ENCODE measurements at regions not wholly inside any gene's neighbourhood (a gene's known extent, or its start where the extent isn't known, plus 50 kb on each side); places are given as distances from the start of the nearest gene placed in this dataset.

- H3K36me3 ChIP-seq (ENCODE audit: control insufficient read depth in 1 of 2, insufficient read depth in 2 of 2, low read length in 2 of 2), result no peaks in the 10 kb centered on the region
- no peaks in the 10 kb centered on the region for H3K4me1 ChIP-seq (ENCODE audit: control insufficient read depth in 1 of 2, insufficient read depth in 2 of 2, low read length in 2 of 2)
- no peak overlapping the region for H3K27ac ChIP-seq (ENCODE audit: low read depth, low read length)
- DNase-seq (ENCODE audit: low read depth, low spot score) (no peak), ATAC-seq (no peak)
- H3K9me3 ChIP-seq (ENCODE audit: control insufficient read depth in 1 of 2, insufficient read depth in 1 of 2, low read depth in 1 of 2, low read length in 2 of 2), result no peaks in the 10 kb centered on the region
- no TSS peak for BruUV-seq (replicated peaks)
- H3K27me3 ChIP-seq (ENCODE audit: insufficient read depth, low read length), result no peaks in the 10 kb centered on the region
- RAD21 ChIA-PET (ENCODE audit: low non-redundant PET in 1 of 2, low total read pairs in 2 of 2, uncharacterized antibody in 2 of 2, unreplicated experiment in 2 of 2), result no interaction called here
- H3K9ac ChIP-seq (ENCODE audit: low read length), result no peak overlapping the region
- no peaks in the 10 kb centered on the region for H4K20me1 ChIP-seq (ENCODE audit: insufficient read depth)
- no peak overlapping the region for H3K4me2 ChIP-seq (ENCODE audit: low read length)
- no peak overlapping the region for H3K4me3 ChIP-seq (replicated peaks in 1 of 2; ENCODE audit: low read depth in 1 of 2, low read length in 2 of 2)
- H3K79me2 ChIP-seq (ENCODE audit: insufficient read depth, low read length), result no peaks in the 10 kb centered on the region
- CTCF ChIA-PET, result no interaction called here
- no peak for TF ChIP-seq JUND (IDR thresholded peaks at IDR 0.05)
- TF ChIP-seq POLR2A (IDR thresholded peaks at IDR 0.05; ENCODE audit: borderline replicate concordance, extremely low read depth, insufficient read depth, insufficient read length), result no peak
- no peak for TF ChIP-seq TCF7L2 (IDR thresholded peaks at IDR 0.05; ENCODE audit: borderline replicate concordance, extremely low read depth, insufficient read depth, insufficient read length)
- TF ChIP-seq ELF1 (IDR thresholded peaks at IDR 0.05; ENCODE audit: borderline replicate concordance, low read depth), result no peak
- TF ChIP-seq YY1 (IDR thresholded peaks at IDR 0.05; ENCODE audit: extremely low read depth, insufficient replicate concordance, low read depth, low read length), result no peak
- TF ChIP-seq MAX (IDR thresholded peaks at IDR 0.05), result no peak
- H2AFZ ChIP-seq (ENCODE audit: low read depth, low read length, poor library complexity, severe bottlenecking), result no peak overlapping the region
- H3K9me2 ChIP-seq (ENCODE audit: insufficient read depth), result no peaks in the 10 kb centered on the region
- intact Hi-C loops (cut with micrococcal nuclease), result no loop called here
- POLR2A ChIA-PET, result no interaction called here
Measured at GRCh38 chr5:96284727-96285389, 148.2 kb downstream of the PCSK1 start.

GRCh38 chr5:96283589-96283988 lies 149.5 kb downstream of the PCSK1 start:
- ATAC-seq, result no peak
- TF ChIP-seq ZFX (IDR thresholded peaks at IDR 0.05) (no peak), POLR2A (IDR thresholded peaks at IDR 0.05; ENCODE audit: borderline replicate concordance, extremely low read depth, insufficient read depth, insufficient read length) (no peak), ZBTB33 (IDR thresholded peaks at IDR 0.05; ENCODE audit: extremely low read depth, insufficient replicate concordance, low read length) (no peak), SP1 (IDR thresholded peaks at IDR 0.05; ENCODE audit: low read depth) (no peak), YY1 (IDR thresholded peaks at IDR 0.05; ENCODE audit: extremely low read depth, insufficient replicate concordance, low read depth, low read length) (no peak), ELF1 (IDR thresholded peaks at IDR 0.05; ENCODE audit: borderline replicate concordance, low read depth) (no peak)
- DNase-seq (ENCODE audit: low read depth, low spot score), result no peak
- Histone ChIP-seq H3K9ac (ENCODE audit: low read length) (no peak overlapping the region), H3K36me3 (ENCODE audit: control insufficient read depth in 1 of 2, insufficient read depth in 2 of 2, low read length in 2 of 2) (no peaks in the 10 kb centered on the region), H4K20me1 (ENCODE audit: insufficient read depth) (no peaks in the 10 kb centered on the region), H2AFZ (ENCODE audit: low read depth, low read length, poor library complexity, severe bottlenecking) (no peak overlapping the region), H3K9me2 (ENCODE audit: insufficient read depth) (no peaks in the 10 kb centered on the region), H3K4me3 (replicated peaks in 1 of 2; ENCODE audit: low read depth in 1 of 2, low read length in 2 of 2) (no peak overlapping the region), H3K27me3 (ENCODE audit: insufficient read depth, low read length) (no peaks in the 10 kb centered on the region), H3K27ac (ENCODE audit: low read depth, low read length) (no peak overlapping the region), H3K79me2 (ENCODE audit: insufficient read depth, low read length) (no peaks in the 10 kb centered on the region), H3K9me3 (ENCODE audit: control insufficient read depth in 1 of 2, insufficient read depth in 1 of 2, low read depth in 1 of 2, low read length in 2 of 2) (no peaks in the 10 kb centered on the region), H3K4me1 (ENCODE audit: control insufficient read depth in 1 of 2, insufficient read depth in 2 of 2, low read length in 2 of 2) (no peaks in the 10 kb centered on the region), H3K4me2 (ENCODE audit: low read length) (no peak overlapping the region)
- intact Hi-C loops (cut with micrococcal nuclease), result no loop called here
- ChIA-PET CTCF (no interaction called here), RAD21 (ENCODE audit: low non-redundant PET in 1 of 2, low total read pairs in 2 of 2, uncharacterized antibody in 2 of 2, unreplicated experiment in 2 of 2) (no interaction called here), POLR2A (no interaction called here)
- BruUV-seq (replicated peaks), result no TSS peak

Data from HCT116 (cell line).